ENCODE measurements at regions not wholly inside any gene's neighbourhood (a gene's known extent, or its start where the extent isn't known, plus 50 kb on each side); places are given as distances from the start of the nearest gene placed in this dataset.
A peak's percentile ranks its signal among the peaks of the same experiment; 100 is the strongest.
"Not testable (repeated sequence)": the region's sequence is repeated elsewhere in the genome, so short reads cannot be mapped to it uniquely, and the experiment has no call there.

GRCh38 chr12:76292891-76293290 lies 55.3 kb downstream of the BBS10 start:
- not testable (repeated sequence) for DNase-seq

- DNase-seq: not testable (repeated sequence)
These were observed 55.9 kb downstream of the BBS10 start for GRCh38 chr12:76292305-76292704.

GRCh38 chr12:76290963-76291859 lies 57.0 kb downstream of the BBS10 start:
- DNase-seq: no peak

- no peak for DNase-seq
These were observed 60.0 kb downstream of the BBS10 start for GRCh38 chr12:76288218-76288617.

GRCh38 chr12:76284816-76285750 lies 63.1 kb downstream of the BBS10 start:
- no peak for DNase-seq

- no peak for DNase-seq
These were observed 65.5 kb downstream of the BBS10 start for GRCh38 chr12:76282744-76283143.

- DNase-seq: no peak
These were observed 70.7 kb downstream of the BBS10 start for GRCh38 chr12:76277480-76277879.

GRCh38 chr12:76276499-76277151 lies 71.6 kb downstream of the BBS10 start:
- DNase-seq: no peak

- no peak for DNase-seq
These were observed 72.6 kb downstream of the BBS10 start for GRCh38 chr12:76275511-76276093.

- DNase-seq: no peak
These were observed 73.7 kb downstream of the BBS10 start for GRCh38 chr12:76274420-76275083.

GRCh38 chr12:76272287-76272686 lies 75.9 kb downstream of the BBS10 start:
- no peak for DNase-seq

- no peak for DNase-seq
These were observed 77.4 kb downstream of the BBS10 start for GRCh38 chr12:76270657-76271358.

- no peak for DNase-seq
These were observed 79.9 kb downstream of the BBS10 start for GRCh38 chr12:76268267-76268666.

GRCh38 chr12:76266797-76267196 lies 81.4 kb downstream of the BBS10 start:
- peak; percentile 80 for DNase-seq

- no peak for DNase-seq
These were observed 82.6 kb downstream of the BBS10 start for GRCh38 chr12:76265424-76266180.

GRCh38 chr12:76264611-76265012 lies 83.6 kb downstream of the BBS10 start:
- no peak for DNase-seq

GRCh38 chr12:76263696-76264095 lies 84.5 kb downstream of the BBS10 start:
- DNase-seq: no peak

GRCh38 chr12:76260390-76260748 lies 87.8 kb downstream of the BBS10 start:
- DNase-seq: no peak

GRCh38 chr12:76259660-76260389 lies 88.4 kb downstream of the BBS10 start:
- DNase-seq: peak; percentile 54

GRCh38 chr12:76259106-76259505 lies 89.1 kb downstream of the BBS10 start:
- no peak for DNase-seq

All from right hindlimb (tissue), 1 donor.